ENCODE measurements at regions not wholly inside any gene's neighbourhood (a gene's known extent, or its start where the extent isn't known, plus 50 kb on each side); places are given as distances from the start of the nearest gene placed in this dataset.

- TF ChIP-seq POLR2A (IDR thresholded peaks at IDR 0.05) (no peak), POLR2AphosphoS5 (IDR thresholded peaks at IDR 0.05) (no peak), EP300 (IDR thresholded peaks at IDR 0.05) (no peak)
- TF ChIP-seq, protein P1, sequence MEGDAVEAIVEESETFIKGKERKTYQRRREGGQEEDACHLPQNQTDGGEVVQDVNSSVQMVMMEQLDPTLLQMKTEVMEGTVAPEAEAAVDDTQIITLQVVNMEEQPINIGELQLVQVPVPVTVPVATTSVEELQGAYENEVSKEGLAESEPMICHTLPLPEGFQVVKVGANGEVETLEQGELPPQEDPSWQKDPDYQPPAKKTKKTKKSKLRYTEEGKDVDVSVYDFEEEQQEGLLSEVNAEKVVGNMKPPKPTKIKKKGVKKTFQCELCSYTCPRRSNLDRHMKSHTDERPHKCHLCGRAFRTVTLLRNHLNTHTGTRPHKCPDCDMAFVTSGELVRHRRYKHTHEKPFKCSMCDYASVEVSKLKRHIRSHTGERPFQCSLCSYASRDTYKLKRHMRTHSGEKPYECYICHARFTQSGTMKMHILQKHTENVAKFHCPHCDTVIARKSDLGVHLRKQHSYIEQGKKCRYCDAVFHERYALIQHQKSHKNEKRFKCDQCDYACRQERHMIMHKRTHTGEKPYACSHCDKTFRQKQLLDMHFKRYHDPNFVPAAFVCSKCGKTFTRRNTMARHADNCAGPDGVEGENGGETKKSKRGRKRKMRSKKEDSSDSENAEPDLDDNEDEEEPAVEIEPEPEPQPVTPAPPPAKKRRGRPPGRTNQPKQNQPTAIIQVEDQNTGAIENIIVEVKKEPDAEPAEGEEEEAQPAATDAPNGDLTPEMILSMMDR (IDR thresholded peaks at IDR 0.05) = no peak
These were observed 400.1 kb upstream of the NRP1 start for GRCh38 chr10:33734393-33735155.

Data from sigmoid colon (tissue), 4 donors.